ENCODE measurements at regions not wholly inside any gene's neighbourhood (a gene's known extent, or its start where the extent isn't known, plus 50 kb on each side); places are given as distances from the start of the nearest gene placed in this dataset.

- Histone ChIP-seq H3K9me3 (no peaks in the 10 kb centered on the region), H3K4me1 (ENCODE audit: low read depth) (no peaks in the 10 kb centered on the region), H3K4me3 (no peak overlapping the region), H3K36me3 (ENCODE audit: low read depth) (no peaks in the 10 kb centered on the region)
- no peak for DNase-seq
- no peak for ATAC-seq
- no peak for TF ChIP-seq CTCF (IDR thresholded peaks at IDR 0.05)
- intact Hi-C loops (cut with DNase I, micrococcal nuclease) = no loop called here
These were observed 628.5 kb downstream of the CHSY3 start for GRCh38 chr5:130532786-130533185.

- no peak for TF ChIP-seq CTCF (IDR thresholded peaks at IDR 0.05)
- intact Hi-C loops (cut with DNase I, micrococcal nuclease) = no loop called here
- DNase-seq (no peak), ATAC-seq (no peak)
- H3K36me3 ChIP-seq (ENCODE audit: low read depth) = no peaks in the 10 kb centered on the region
- H3K4me1 ChIP-seq (ENCODE audit: low read depth) = no peaks in the 10 kb centered on the region
- no peaks in the 10 kb centered on the region for H3K9me3 ChIP-seq
- no peak overlapping the region for H3K4me3 ChIP-seq
These were observed 625.5 kb downstream of the CHSY3 start for GRCh38 chr5:130529511-130530485.

GRCh38 chr5:130529111-130529510 lies 624.8 kb downstream of the CHSY3 start:
- DNase-seq = no peak
- Histone ChIP-seq H3K9me3 (no peaks in the 10 kb centered on the region), H3K36me3 (ENCODE audit: low read depth) (no peaks in the 10 kb centered on the region), H3K4me1 (ENCODE audit: low read depth) (no peaks in the 10 kb centered on the region), H3K4me3 (no peak overlapping the region)
- no peak for TF ChIP-seq CTCF (IDR thresholded peaks at IDR 0.05)
- ATAC-seq = no peak
- intact Hi-C loops (cut with DNase I, micrococcal nuclease) = no loop called here

GRCh38 chr5:130528474-130528873 lies 624.2 kb downstream of the CHSY3 start:
- DNase-seq (no peak), ATAC-seq (no peak)
- H3K9me3 ChIP-seq = no peaks in the 10 kb centered on the region
- H3K4me1 ChIP-seq (ENCODE audit: low read depth) = no peaks in the 10 kb centered on the region
- H3K36me3 ChIP-seq (ENCODE audit: low read depth) = no peaks in the 10 kb centered on the region
- H3K4me3 ChIP-seq = no peak overlapping the region
- intact Hi-C loops (cut with DNase I, micrococcal nuclease) = no loop called here
- no peak for TF ChIP-seq CTCF (IDR thresholded peaks at IDR 0.05)

- Histone ChIP-seq H3K36me3 (ENCODE audit: low read depth) (no peaks in the 10 kb centered on the region), H3K9me3 (no peaks in the 10 kb centered on the region), H3K4me3 (no peak overlapping the region), H3K4me1 (ENCODE audit: low read depth) (no peaks in the 10 kb centered on the region)
- intact Hi-C loops (cut with DNase I, micrococcal nuclease) = no loop called here
- DNase-seq = no peak
- TF ChIP-seq CTCF (IDR thresholded peaks at IDR 0.05) = no peak
- no peak for ATAC-seq
These were observed 622.4 kb downstream of the CHSY3 start for GRCh38 chr5:130526708-130527107.
